ENCODE measurements at regions not wholly inside any gene's neighbourhood (a gene's known extent, or its start where the extent isn't known, plus 50 kb on each side); places are given as distances from the start of the nearest gene placed in this dataset.

- Histone ChIP-seq H2BK15ac (ENCODE audit: low read length) (no peak overlapping the region), H2BK20ac (ENCODE audit: low read length) (no peak overlapping the region), H2BK12ac (ENCODE audit: low read depth, low read length) (no peak overlapping the region), H2BK5ac (ENCODE audit: low read depth, low read length) (no peak overlapping the region), H2AK5ac (ENCODE audit: low read depth, low read length) (no peak overlapping the region), H3K9ac (replicated peaks in 1 of 4; ENCODE audit: extremely low read depth in 1 of 4, low read depth in 3 of 4, low read length in 3 of 4) (no peak overlapping the region), H2AFZ (ENCODE audit: low read length) (no peak overlapping the region), H4K5ac (ENCODE audit: insufficient read length, low read depth, low read length) (no peak overlapping the region), H2BK120ac (replicated peaks; ENCODE audit: low read depth, low read length) (no peak overlapping the region), H3K4me3 (ENCODE audit: extremely low read depth in 1 of 4, insufficient read depth in 2 of 4, low read depth in 3 of 4, low read length in 4 of 4) (no peak overlapping the region), H3K27me3 (replicated peaks in 1 of 4; ENCODE audit: control insufficient read depth in 3 of 4, extremely low read depth in 1 of 4, insufficient read depth in 3 of 4, low read length in 3 of 4) (no peaks in the 10 kb centered on the region), H3K36me3 (ENCODE audit: control insufficient read depth in 2 of 4, insufficient read depth in 4 of 4, low read length in 3 of 4) (no peaks in the 10 kb centered on the region), H3K27ac (ENCODE audit: low read depth, low read length) (no peak overlapping the region), H4K8ac (ENCODE audit: extremely low read depth, insufficient read depth, low read length) (no peak overlapping the region), H3K56ac (replicated peaks; ENCODE audit: insufficient read length, low read depth, low read length) (no peak overlapping the region), H3K79me2 (ENCODE audit: control insufficient read depth in 1 of 2, insufficient read depth in 2 of 2, low read length in 2 of 2) (no peaks in the 10 kb centered on the region), H3K14ac (ENCODE audit: insufficient read length) (no peak overlapping the region), H3K79me1 (ENCODE audit: low read depth, low read length) (no peaks in the 10 kb centered on the region), H3K4me2 (ENCODE audit: insufficient read depth in 1 of 2, low read depth in 2 of 2, low read length in 2 of 2) (no peak overlapping the region), H3K23ac (ENCODE audit: insufficient read length) (no peak overlapping the region), H3K23me2 (ENCODE audit: low read depth, low read length) (no peaks in the 10 kb centered on the region), H4K91ac (replicated peaks; ENCODE audit: insufficient read length, low read length) (no peak overlapping the region), H3K9me3 (ENCODE audit: insufficient read depth in 2 of 2, low read depth in 1 of 2, low read length in 1 of 2) (no peaks in the 10 kb centered on the region; a peak in 1 of 4 replicates), H3K4ac (replicated peaks; ENCODE audit: insufficient read length, low read depth, low read length) (no peak overlapping the region), H4K20me1 (replicated peaks in 1 of 2; ENCODE audit: control insufficient read depth in 1 of 2, insufficient read depth in 2 of 2, low read length in 2 of 2) (no peaks in the 10 kb centered on the region), H3K18ac (ENCODE audit: extremely low read depth, low read length) (no peak overlapping the region), H3K4me1 (replicated peaks in 1 of 4; ENCODE audit: control insufficient read depth in 3 of 4, insufficient read depth in 4 of 4, low read length in 3 of 4) (peaks cover 0 to 7% (median 6%) of the 10 kb centered on the region in 4 experiments; a peak in 5 of 7 replicates)
- WGBS, 2 experiments (ENCODE audit: extremely low coverage in 1 of 2, insufficient coverage in 1 of 2, insufficient read length in 1 of 2, insufficient replicate concordance in 2 of 2, low coverage in 1 of 2, low lambda C conversion rate in 2 of 2, missing lambda C conversion rate in 1 of 2) = 95% methylated on average over 1 of the region's 1 CpG; no CpG with 5 or more reads in 1 of the 2 experiments
- no peak for DNase-seq (ENCODE audit: low read depth in 1 of 2, low spot score in 2 of 2)
- ChIA-PET POLR2A (ENCODE audit: partially characterized antibody) (interaction anchor here (0.8 to 0.9 kb wide), 2 partner anchors 10 to 111 kb away, joined by 3 read pairs; no protein-coding TSS in a partner anchor), CTCF (ENCODE audit: partially characterized antibody) (interaction anchor here (0.8 kb wide), 1 partner anchor 36 kb away, joined by 3 read pairs; no protein-coding TSS in a partner anchor)
- FAIRE-seq = no peak
- TF ChIP-seq SRF (IDR thresholded peaks at IDR 0.05; ENCODE audit: low read depth, low read length) (no peak), TEAD4 (IDR thresholded peaks at IDR 0.05; ENCODE audit: low read depth, low read length) (no peak), KDM1A (IDR thresholded peaks at IDR 0.05; ENCODE audit: borderline replicate concordance, low read length) (no peak), CHD2 (IDR thresholded peaks at IDR 0.05; ENCODE audit: low read length) (no peak), RNF2 (IDR thresholded peaks at IDR 0.05; ENCODE audit: borderline replicate concordance, low read depth, low read length, missing control alignments, poor library complexity, severe bottlenecking) (no peak), ZNF274 (IDR thresholded peaks at IDR 0.05; ENCODE audit: borderline replicate concordance, extremely low read depth, low read length) (no peak), RAD21 (IDR thresholded peaks at IDR 0.05 in 1 of 2, conservative IDR thresholded peaks at IDR 0.05 in 1 of 2; ENCODE audit: low read depth in 2 of 2, low read length in 2 of 2) (no peak), BACH1 (IDR thresholded peaks at IDR 0.05; ENCODE audit: low read length) (no peak), JUN (IDR thresholded peaks at IDR 0.05; ENCODE audit: low read depth, low read length) (no peak), KDM5A (IDR thresholded peaks at IDR 0.05; ENCODE audit: low read length) (no peak), TAF1 (IDR thresholded peaks at IDR 0.05; ENCODE audit: low read depth, low read length) (no peak), ASH2L (IDR thresholded peaks at IDR 0.05; ENCODE audit: low read length) (no peak), MAX (IDR thresholded peaks at IDR 0.05) (no peak), E2F6 (IDR thresholded peaks at IDR 0.05) (no peak)
Measured at GRCh38 chr12:46480724-46481123, 108.2 kb upstream of the SLC38A2 start.
